Neutrophil (primary cell): ENCODE measurements at regions not wholly inside any gene's neighbourhood (a gene's known extent, or its start where the extent isn't known, plus 50 kb on each side); places are given as distances from the start of the nearest gene placed in this dataset.
"Not testable (repeated sequence)": the region's sequence is repeated elsewhere in the genome, so short reads cannot be mapped to it uniquely, and the experiment has no call there.

Experiments
- H3K27ac ChIP-seq: fragments of 200-600 bp; sonication (generic); 2 replicates; pipeline ENCODE4 v1.5.1; 2016; ENCODE audit warnings: mild to moderate bottlenecking, moderate library complexity
- H3K27me3 ChIP-seq: fragments of 200-600 bp; sonication (generic); 2 replicates; pipeline ENCODE4 v1.6.0; 2016; ENCODE audit warnings: mild to moderate bottlenecking
- H3K36me3 ChIP-seq: fragments of 200-600 bp; sonication (generic); 2 replicates; pipeline ENCODE4 v1.5.1; 2017
- H3K4me1 ChIP-seq, 2 experiments: fragments of 200-600 bp in 1 of 2; sonication (generic) in 1 of 2; 1 replicate in 1 of 2; 2 replicates in 1 of 2; pipeline versions ENCODE4 v1.5.1 to v1.6.1; 2013 to 2016; ENCODE audit warnings: low read depth in 1 of 2, low read length in 1 of 2, mild to moderate bottlenecking in 1 of 2, moderate library complexity in 1 of 2; ENCODE audit not compliant: control insufficient read depth in 1 of 2, insufficient read depth in 1 of 2
- H3K4me3 ChIP-seq, 2 experiments: fragments of 200-600 bp in 1 of 2; sonication (generic) in 1 of 2; 1 replicate in 1 of 2; 2 replicates in 1 of 2; pipeline ENCODE4 v1.5.1; 2013 to 2016; ENCODE audit warnings: low read depth in 1 of 2, low read length in 1 of 2, mild to moderate bottlenecking in 1 of 2, moderate library complexity in 1 of 2
- H3K9me3 ChIP-seq: fragments of 200-600 bp; sonication (generic); 2 replicates; pipeline ENCODE4 v1.5.1; 2016

DNA sequence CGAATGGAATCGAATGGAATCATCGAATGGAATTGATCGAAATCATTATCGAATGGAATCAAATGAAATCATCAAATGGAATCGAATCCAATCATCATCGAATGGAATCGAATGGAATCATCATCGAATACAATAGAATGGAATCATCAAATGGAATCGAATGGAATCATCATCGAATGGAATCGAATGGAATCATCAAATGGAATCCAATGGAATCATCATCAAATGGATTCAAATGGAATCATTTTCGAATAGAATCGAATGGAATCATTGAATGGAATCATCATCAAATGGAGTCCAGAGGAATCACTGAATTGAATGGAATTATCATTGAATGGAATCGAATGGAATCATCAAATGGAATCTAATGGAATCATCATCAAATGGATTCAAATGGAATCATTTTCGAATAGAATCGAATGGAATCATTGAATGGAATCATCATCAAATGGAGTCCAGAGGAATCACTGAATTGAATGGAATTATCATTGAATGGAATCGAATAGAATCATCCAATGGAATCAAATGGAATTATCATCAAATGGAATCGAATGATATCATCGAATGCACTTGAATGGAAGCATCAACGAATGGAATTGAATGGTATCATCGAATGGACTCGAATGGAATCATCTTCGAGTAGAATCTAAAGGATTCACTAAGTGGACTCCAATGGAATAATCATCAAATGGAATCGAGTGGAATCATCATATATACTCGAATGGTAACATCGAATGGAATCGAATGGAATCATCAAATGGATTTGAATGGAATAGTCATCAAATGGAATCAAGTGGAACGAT, 230.3 kb downstream of the SHCBP1 start:
- not testable (repeated sequence) for H3K27ac ChIP-seq, H3K4me3 ChIP-seq, H3K36me3 ChIP-seq, H3K27me3 ChIP-seq, H3K4me1 ChIP-seq
- H3K9me3 ChIP-seq, result peaks cover 15% of the 10 kb centered on the region

GRCh38 chr16:46389561-46390041, 231.6 kb downstream of the SHCBP1 start:
- H3K4me3 ChIP-seq, result peak overlapping the region in 1 of 2 experiments; percentile 0
- H3K9me3 ChIP-seq, H3K36me3 ChIP-seq: not testable (repeated sequence)

DNA sequence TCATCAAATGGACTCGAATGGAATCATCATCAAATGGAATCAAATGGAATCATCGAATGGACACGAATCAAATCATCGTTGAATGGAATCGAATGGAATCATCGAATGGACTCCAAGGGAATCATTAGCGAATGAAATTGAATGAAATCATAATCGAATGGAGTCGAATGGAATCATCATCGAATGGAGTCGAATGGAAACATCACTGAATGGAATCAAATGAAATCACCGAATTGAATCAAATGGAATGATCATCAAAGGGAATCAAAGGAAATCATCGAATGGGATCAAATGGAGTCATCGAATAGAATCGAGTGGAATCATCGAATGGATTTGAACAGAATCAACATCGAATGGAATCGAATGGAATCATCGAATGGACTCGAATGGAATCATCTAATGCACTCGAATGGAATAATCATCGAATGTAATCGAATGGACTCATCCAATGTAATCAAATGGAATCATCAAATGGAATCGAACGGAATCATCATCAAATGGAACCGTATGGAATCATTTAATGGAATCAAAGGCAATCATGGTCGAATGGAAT, 232.2 kb downstream of the SHCBP1 start:
- not testable (repeated sequence) for H3K9me3 ChIP-seq, H3K4me1 ChIP-seq, H3K4me3 ChIP-seq, H3K36me3 ChIP-seq, H3K27me3 ChIP-seq, H3K27ac ChIP-seq

More at GRCh38 chr16:46389561-46390041, 231.6 kb downstream of the SHCBP1 start:
- H3K4me1 ChIP-seq, H3K27ac ChIP-seq, H3K27me3 ChIP-seq: not testable (repeated sequence)

DNA sequence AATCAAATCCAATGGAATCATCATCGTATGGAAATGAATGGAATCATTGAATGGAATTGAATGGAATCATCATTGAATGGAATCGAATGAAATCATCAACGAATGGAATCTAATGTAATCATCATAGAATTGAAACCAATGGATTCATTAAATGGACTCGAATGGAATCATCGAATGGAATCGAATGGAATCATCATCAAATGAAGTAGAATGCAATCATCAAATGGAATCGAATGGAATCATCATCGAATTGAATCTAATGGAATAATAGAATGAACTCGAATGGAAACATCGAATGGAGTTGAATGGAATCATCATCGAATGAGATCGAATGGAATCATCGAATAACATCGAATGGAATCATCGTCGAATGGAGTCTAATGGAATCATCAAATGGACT, 232.8 kb downstream of the SHCBP1 start:
- not testable (repeated sequence) for H3K9me3 ChIP-seq, H3K4me1 ChIP-seq, H3K36me3 ChIP-seq, H3K27me3 ChIP-seq, H3K27ac ChIP-seq, H3K4me3 ChIP-seq

- not testable (repeated sequence) for H3K9me3 ChIP-seq, H3K27ac ChIP-seq, H3K36me3 ChIP-seq, H3K27me3 ChIP-seq, H3K4me1 ChIP-seq
- H3K4me3 ChIP-seq, result peak overlapping the region in 1 of 2 experiments; percentile 0
Observed at GRCh38 chr16:46387720-46388119, 233.5 kb downstream of the SHCBP1 start.

- not testable (repeated sequence) for H3K27ac ChIP-seq, H3K4me1 ChIP-seq, H3K36me3 ChIP-seq, H3K9me3 ChIP-seq, H3K27me3 ChIP-seq
- peak overlapping the region in 1 of 2 experiments; percentile 0 for H3K4me3 ChIP-seq
Observed at GRCh38 chr16:46386805-46387620, 234.2 kb downstream of the SHCBP1 start.

DNA sequence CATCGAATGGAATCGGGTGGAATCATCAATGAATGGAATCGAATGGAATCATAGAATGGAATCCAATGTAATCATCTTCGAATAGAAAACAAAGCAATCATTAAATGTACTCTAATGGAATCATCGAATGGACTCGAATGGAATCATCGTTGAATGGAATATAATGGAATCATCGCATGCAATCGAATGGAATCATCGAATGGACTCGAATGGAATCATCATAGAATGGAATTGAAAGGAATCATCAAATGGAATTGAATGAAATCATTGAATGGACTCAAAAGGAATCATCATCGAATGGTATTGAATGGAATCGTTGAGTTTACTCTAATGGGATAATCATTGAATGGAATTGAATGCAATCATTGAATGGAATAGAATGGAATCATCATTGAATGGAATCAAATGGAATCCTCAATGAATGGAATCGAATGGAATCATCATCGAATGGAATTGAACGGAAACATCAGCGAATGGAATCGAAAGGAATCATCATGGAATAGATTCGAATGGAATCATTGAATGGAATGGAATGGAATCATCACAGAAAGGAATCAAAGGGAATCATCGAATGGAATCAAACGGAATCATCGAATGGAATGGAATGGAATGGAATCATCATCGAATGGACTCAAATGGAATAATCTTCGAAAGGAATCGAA, 234.9 kb downstream of the SHCBP1 start:
- not testable (repeated sequence) for H3K4me3 ChIP-seq, H3K27me3 ChIP-seq, H3K4me1 ChIP-seq, H3K9me3 ChIP-seq, H3K36me3 ChIP-seq, H3K27ac ChIP-seq

DNA sequence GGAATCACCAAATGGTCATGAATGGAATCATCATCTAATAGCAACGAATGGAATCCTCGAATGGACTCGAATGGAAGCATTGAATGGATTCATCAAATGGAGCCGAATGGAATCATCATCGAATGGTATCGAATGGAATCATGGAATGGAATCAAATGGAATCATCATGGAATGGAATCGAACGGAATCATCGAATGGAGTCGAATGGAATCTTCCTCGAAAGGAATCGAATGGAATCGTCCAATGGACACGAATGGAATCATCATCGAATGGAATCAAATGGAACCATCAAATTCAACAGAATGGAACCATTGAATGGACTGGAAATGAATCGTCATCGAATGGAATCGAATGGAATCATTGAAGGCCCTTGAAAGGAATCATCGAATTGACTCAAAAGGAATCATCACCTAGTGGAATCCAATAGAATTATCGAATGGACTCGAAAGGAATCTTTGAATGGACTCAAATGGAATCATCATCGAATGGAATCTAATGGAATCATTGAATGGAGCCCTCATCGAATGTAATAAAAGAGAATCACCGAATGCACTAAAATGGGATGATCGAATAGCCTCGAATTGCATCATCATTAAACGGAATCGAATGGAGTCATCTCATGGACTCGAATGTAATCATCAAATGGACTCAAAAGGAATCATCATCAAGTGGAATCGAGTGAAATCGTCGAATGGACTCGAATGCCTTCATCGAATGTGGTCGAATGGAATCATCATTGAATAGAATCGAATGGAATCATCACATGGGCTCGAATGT, 236.7 kb downstream of the SHCBP1 start:
- not testable (repeated sequence) for H3K27me3 ChIP-seq, H3K4me1 ChIP-seq, H3K36me3 ChIP-seq, H3K27ac ChIP-seq, H3K9me3 ChIP-seq, H3K4me3 ChIP-seq

- H3K9me3 ChIP-seq, H3K27me3 ChIP-seq, H3K36me3 ChIP-seq, H3K4me1 ChIP-seq, H3K27ac ChIP-seq, H3K4me3 ChIP-seq: not testable (repeated sequence)
Observed at GRCh38 chr16:46383581-46383980, 237.6 kb downstream of the SHCBP1 start.

DNA sequence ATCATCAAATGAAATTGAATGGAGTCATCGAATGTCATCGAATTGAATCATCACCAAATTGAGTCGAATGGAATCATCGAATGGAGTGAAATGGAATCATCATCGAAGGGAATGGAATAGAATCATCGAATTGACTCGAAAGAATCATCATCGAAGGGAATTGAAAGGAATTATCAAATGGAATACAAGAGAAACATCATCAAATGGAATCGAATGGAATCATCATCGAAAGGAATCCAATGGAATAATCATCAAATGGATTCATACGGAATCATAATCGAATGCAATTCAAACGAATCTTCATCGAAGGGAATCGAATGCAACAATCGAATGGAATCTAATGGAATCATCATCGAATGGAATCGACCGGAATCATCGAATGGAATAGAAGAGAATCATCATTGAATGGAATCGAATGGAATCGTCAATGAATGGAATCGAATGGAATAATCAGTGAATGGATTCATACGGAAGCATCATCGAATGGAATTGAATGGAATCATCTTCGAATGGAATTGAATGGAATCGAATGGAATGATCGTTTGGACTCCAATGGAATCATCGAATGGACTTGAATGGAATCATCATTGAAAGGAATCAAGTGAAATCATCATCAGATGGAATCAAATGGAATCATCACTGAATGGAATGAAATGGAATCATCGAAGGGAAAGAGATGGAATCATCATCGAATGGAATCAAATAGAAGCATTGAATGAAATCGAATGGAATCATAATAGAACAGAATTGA, 238.2 kb downstream of the SHCBP1 start:
- not testable (repeated sequence) for H3K27ac ChIP-seq, H3K4me1 ChIP-seq, H3K36me3 ChIP-seq, H3K9me3 ChIP-seq, H3K27me3 ChIP-seq, H3K4me3 ChIP-seq

- H3K4me1 ChIP-seq, H3K27ac ChIP-seq, H3K36me3 ChIP-seq, H3K9me3 ChIP-seq, H3K4me3 ChIP-seq, H3K27me3 ChIP-seq: not testable (repeated sequence)
Observed at GRCh38 chr16:46382079-46382478, 239.1 kb downstream of the SHCBP1 start.

DNA sequence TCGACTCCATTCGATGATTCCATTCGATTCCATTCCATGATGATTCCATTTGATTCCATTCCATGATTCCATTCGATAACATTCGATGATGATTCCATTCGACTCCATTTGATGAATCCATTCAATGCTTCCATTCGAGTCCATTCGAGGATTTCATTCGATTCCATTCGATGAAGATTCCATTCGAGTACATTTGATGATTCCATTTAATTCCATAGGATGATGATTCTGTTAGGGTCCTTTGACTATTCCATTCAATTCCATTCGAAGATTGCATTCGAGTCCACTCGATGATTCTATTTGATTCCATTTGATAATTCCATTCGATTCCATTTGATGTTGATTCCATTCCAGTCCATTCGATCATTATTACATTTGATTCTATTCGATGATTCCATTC, 239.8 kb downstream of the SHCBP1 start:
- not testable (repeated sequence) for H3K27ac ChIP-seq, H3K4me1 ChIP-seq, H3K27me3 ChIP-seq, H3K9me3 ChIP-seq, H3K4me3 ChIP-seq, H3K36me3 ChIP-seq
